ENCODE measurements at regions not wholly inside any gene's neighbourhood (a gene's known extent, or its start where the extent isn't known, plus 50 kb on each side); places are given as distances from the start of the nearest gene placed in this dataset.

- TF ChIP-seq, protein P1, sequence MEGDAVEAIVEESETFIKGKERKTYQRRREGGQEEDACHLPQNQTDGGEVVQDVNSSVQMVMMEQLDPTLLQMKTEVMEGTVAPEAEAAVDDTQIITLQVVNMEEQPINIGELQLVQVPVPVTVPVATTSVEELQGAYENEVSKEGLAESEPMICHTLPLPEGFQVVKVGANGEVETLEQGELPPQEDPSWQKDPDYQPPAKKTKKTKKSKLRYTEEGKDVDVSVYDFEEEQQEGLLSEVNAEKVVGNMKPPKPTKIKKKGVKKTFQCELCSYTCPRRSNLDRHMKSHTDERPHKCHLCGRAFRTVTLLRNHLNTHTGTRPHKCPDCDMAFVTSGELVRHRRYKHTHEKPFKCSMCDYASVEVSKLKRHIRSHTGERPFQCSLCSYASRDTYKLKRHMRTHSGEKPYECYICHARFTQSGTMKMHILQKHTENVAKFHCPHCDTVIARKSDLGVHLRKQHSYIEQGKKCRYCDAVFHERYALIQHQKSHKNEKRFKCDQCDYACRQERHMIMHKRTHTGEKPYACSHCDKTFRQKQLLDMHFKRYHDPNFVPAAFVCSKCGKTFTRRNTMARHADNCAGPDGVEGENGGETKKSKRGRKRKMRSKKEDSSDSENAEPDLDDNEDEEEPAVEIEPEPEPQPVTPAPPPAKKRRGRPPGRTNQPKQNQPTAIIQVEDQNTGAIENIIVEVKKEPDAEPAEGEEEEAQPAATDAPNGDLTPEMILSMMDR (IDR thresholded peaks at IDR 0.05; ENCODE audit: low read length) = no peak
- no peak for TF ChIP-seq EZH2phosphoT487 (IDR thresholded peaks at IDR 0.05; ENCODE audit: low read length)
- TF ChIP-seq EZH2 (optimal IDR thresholded peaks at IDR 0.05; ENCODE audit: low read depth, low read length) = no peak
Measured at GRCh38 chr21:32946654-32947053, 79.1 kb upstream of the OLIG2 start.
